H1 (cell line): ENCODE measurements at regions not wholly inside any gene's neighbourhood (a gene's known extent, or its start where the extent isn't known, plus 50 kb on each side); places are given as distances from the start of the nearest gene placed in this dataset.

ENCODE experiments used
- ASH2L ChIP-seq: fragments of 200-600, 300-600 bp; sonication (generic); IDR thresholded peaks from one replicate; pipeline ENCODE4 v1.7.1; 2017; ENCODE audit warnings: low read length
- BCL11A ChIP-seq, 2 experiments: IDR thresholded peaks; one replicate each; pipeline ENCODE4 v1.6.1; 2011; ENCODE audit warnings: low read depth in 2 of 2, low read length in 2 of 2, mild to moderate bottlenecking in 2 of 2
- CBX8 ChIP-seq: fragments of 300-800, 300-1000 bp; sonication (generic); IDR thresholded peaks from 2 replicates; pipeline ENCODE4 v1.7.1; 2016; ENCODE audit warnings: low read depth, low read length, borderline replicate concordance
- CEBPB ChIP-seq: IDR thresholded peaks from 2 replicates; pipeline ENCODE4 v1.6.1; 2012; ENCODE audit warnings: low read depth, low read length
- CHD7 ChIP-seq: fragments of 300-600 bp; sonication (generic); IDR thresholded peaks from 2 replicates; pipeline ENCODE4 v1.7.1; 2012; ENCODE audit warnings: low read length, moderate library complexity, mild to moderate bottlenecking, inconsistent platforms; ENCODE audit not compliant: insufficient replicate concordance
- E2F6 ChIP-seq: IDR thresholded peaks from 2 replicates; pipeline ENCODE4 v1.6.1; 2012; ENCODE audit warnings: inconsistent platforms
- EZH2 ChIP-seq: fragments of 200-600 bp; sonication (generic); IDR thresholded peaks from 2 replicates; pipeline ENCODE4 v1.7.1; 2012; ENCODE audit warnings: low read depth, mild to moderate bottlenecking, moderate library complexity, low read length, inconsistent platforms; ENCODE audit not compliant: severe bottlenecking
- PHF8 ChIP-seq: fragments of 200-600 bp; sonication (generic); conservative IDR thresholded peaks from 2 replicates; pipeline ENCODE4 v1.7.1; 2012; ENCODE audit warnings: low read depth, mild to moderate bottlenecking, inconsistent platforms, low read length, moderate library complexity
- SAP30 ChIP-seq: fragments of 300-600 bp; sonication (generic); IDR thresholded peaks from 2 replicates; pipeline ENCODE4 v1.7.1; 2012; ENCODE audit warnings: low read length, moderate library complexity, mild to moderate bottlenecking, inconsistent platforms; ENCODE audit not compliant: insufficient read depth, insufficient replicate concordance
- SIRT6 ChIP-seq: IDR thresholded peaks from one replicate; pipeline ENCODE4 v1.7.1; 2012; ENCODE audit warnings: low read length, inconsistent platforms
- SP4 ChIP-seq: IDR thresholded peaks from 2 replicates; pipeline ENCODE4 v1.6.1; 2012; ENCODE audit warnings: low read length, inconsistent platforms

GRCh38 chr1:83515578-83516154 is 483.3 kb downstream of the TTLL7 start (continued):
- TF ChIP-seq CHD7 (no peak), BCL11A (IDR thresholded peaks at IDR 0.05; ENCODE audit: low read depth in 2 of 2, low read length in 2 of 2) (no peak), SP4 (no peak), SIRT6 (no peak), CEBPB (no peak), E2F6 (no peak), PHF8 (no peak), CBX8 (no peak), ASH2L (no peak), SAP30 (no peak), EZH2 (no peak)
